ENCODE measurements at regions not wholly inside any gene's neighbourhood (a gene's known extent, or its start where the extent isn't known, plus 50 kb on each side); places are given as distances from the start of the nearest gene placed in this dataset.

DNA sequence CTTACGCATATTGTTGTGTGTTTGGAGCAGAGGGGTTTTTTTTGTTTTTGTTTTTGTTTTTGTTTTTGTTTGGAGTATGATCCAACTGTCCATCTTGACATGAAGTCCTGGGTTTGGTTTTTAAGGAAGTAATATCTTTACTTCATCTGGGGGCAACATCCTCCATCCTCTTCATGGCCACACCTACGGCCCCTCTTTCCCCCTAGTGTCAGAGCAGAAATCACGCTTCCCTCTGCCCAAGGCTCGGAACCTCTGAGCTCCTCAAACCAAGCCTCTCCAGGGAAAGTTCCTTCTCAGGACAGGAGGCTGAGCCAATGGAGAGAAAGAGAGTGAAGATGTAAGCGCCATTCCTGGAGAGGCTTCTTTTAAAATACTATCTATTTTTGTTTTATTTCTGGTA lies 58.6 kb upstream of the PDX1 start:
- H3K27ac ChIP-seq (replicated peaks) = no peak overlapping the region
- peaks cover 37% of the 10 kb centered on the region for H3K27me3 ChIP-seq (ENCODE audit: insufficient read depth, poor library complexity, severe bottlenecking)
- TF ChIP-seq GABPA (IDR thresholded peaks at IDR 0.05; ENCODE audit: low read depth) (no peak), SPI1 (IDR thresholded peaks at IDR 0.05; ENCODE audit: borderline replicate concordance, low read depth) (no peak), POLR2AphosphoS5 (IDR thresholded peaks at IDR 0.05; ENCODE audit: low read depth) (no peak)
- TF ChIP-seq, protein P1, sequence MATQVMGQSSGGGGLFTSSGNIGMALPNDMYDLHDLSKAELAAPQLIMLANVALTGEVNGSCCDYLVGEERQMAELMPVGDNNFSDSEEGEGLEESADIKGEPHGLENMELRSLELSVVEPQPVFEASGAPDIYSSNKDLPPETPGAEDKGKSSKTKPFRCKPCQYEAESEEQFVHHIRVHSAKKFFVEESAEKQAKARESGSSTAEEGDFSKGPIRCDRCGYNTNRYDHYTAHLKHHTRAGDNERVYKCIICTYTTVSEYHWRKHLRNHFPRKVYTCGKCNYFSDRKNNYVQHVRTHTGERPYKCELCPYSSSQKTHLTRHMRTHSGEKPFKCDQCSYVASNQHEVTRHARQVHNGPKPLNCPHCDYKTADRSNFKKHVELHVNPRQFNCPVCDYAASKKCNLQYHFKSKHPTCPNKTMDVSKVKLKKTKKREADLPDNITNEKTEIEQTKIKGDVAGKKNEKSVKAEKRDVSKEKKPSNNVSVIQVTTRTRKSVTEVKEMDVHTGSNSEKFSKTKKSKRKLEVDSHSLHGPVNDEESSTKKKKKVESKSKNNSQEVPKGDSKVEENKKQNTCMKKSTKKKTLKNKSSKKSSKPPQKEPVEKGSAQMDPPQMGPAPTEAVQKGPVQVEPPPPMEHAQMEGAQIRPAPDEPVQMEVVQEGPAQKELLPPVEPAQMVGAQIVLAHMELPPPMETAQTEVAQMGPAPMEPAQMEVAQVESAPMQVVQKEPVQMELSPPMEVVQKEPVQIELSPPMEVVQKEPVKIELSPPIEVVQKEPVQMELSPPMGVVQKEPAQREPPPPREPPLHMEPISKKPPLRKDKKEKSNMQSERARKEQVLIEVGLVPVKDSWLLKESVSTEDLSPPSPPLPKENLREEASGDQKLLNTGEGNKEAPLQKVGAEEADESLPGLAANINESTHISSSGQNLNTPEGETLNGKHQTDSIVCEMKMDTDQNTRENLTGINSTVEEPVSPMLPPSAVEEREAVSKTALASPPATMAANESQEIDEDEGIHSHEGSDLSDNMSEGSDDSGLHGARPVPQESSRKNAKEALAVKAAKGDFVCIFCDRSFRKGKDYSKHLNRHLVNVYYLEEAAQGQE (IDR thresholded peaks at IDR 0.05; ENCODE audit: insufficient replicate concordance, low read depth) = no peak
- TF ChIP-seq, protein P2, sequence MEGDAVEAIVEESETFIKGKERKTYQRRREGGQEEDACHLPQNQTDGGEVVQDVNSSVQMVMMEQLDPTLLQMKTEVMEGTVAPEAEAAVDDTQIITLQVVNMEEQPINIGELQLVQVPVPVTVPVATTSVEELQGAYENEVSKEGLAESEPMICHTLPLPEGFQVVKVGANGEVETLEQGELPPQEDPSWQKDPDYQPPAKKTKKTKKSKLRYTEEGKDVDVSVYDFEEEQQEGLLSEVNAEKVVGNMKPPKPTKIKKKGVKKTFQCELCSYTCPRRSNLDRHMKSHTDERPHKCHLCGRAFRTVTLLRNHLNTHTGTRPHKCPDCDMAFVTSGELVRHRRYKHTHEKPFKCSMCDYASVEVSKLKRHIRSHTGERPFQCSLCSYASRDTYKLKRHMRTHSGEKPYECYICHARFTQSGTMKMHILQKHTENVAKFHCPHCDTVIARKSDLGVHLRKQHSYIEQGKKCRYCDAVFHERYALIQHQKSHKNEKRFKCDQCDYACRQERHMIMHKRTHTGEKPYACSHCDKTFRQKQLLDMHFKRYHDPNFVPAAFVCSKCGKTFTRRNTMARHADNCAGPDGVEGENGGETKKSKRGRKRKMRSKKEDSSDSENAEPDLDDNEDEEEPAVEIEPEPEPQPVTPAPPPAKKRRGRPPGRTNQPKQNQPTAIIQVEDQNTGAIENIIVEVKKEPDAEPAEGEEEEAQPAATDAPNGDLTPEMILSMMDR (IDR thresholded peaks at IDR 0.05; ENCODE audit: insufficient read depth, low read length) = no peak
- no peak for DNase-seq (ENCODE audit: low read depth in 1 of 2, low spot score in 1 of 2)
- no peak overlapping the region for H3K4me3 ChIP-seq (replicated peaks; ENCODE audit: insufficient read depth, low read length)

DNA sequence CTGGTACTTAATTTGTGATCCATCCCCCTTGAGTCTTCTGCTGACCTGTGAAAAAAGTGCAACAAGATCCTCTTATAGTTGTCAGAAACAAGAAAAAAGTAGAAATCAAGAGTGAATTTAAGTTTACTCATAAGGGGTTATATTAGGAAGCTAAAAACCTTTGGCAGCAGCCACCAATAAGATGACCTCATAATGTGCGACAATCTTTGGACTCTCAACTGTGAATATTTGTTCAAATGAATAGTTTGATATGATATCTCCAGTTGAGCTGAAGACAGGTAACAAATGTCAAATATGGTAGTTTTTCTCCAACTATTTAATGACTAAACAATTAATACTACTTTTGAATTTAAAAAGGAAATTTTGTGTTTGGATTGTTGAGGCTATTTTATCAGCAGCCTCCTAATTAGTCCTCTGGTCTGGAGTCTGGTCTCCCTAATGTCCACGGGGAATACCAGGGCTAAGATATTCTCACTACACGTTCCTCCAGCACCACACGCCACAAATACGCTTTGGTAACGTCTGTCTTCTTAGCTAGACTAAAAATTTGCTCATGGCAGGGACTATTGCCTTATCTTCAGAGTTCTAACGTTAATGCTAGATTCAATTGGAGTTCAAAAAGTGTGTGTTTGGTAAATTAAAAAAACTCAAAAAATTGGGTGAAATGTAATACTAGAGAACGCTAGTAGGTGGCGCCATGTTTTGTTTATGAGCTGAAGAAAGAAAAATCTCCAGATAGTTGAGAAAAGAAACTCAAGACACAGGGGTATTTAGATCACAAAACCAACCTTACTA lies 51.0 kb upstream of the PDX1 start:
- no peak overlapping the region for H3K4me3 ChIP-seq (replicated peaks; ENCODE audit: insufficient read depth, low read length)
- no peak overlapping the region for H3K27ac ChIP-seq (replicated peaks)
- DNase-seq (ENCODE audit: low read depth in 1 of 2, low spot score in 1 of 2) = no peak
- TF ChIP-seq, protein P2 (IDR thresholded peaks at IDR 0.05; ENCODE audit: insufficient read depth, low read length) = peak; percentile 5
- TF ChIP-seq, protein P1 (IDR thresholded peaks at IDR 0.05; ENCODE audit: insufficient replicate concordance, low read depth) = no peak
- H3K27me3 ChIP-seq (ENCODE audit: insufficient read depth, poor library complexity, severe bottlenecking) = peaks cover 28% of the 10 kb centered on the region

DNA sequence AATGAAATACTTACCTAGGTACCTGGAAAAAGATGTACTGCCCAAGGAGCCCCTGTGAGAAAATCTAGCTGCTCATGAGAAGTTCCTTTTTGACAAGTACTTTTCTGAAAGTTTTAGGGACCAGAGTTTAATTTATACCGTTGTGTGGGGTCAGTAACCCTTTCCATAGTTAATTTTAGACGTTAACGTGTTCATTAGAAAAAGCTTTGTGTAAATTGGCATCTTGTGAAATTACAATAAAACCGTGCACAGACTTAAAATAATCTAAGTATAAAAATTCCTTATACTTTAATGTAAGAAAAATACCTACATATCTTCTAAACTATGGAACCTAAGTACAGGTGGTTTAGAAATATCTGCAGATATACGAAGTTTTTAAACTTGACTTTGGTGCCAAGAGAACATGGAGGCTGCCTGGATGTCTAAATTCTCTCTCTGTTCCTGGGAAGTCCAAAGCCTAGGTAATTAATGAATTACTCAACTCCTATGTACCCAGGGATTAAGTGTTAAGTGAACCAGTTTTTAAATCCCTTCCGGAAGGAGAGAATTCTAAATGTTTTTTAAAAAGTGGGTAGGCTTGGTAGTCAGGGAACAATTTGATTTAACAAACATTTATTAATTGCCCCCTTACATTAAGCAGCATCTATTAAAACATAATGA lies 50.2 kb upstream of the PDX1 start:
- no peak overlapping the region for H3K27ac ChIP-seq (replicated peaks)
- TF ChIP-seq, protein P1 (IDR thresholded peaks at IDR 0.05; ENCODE audit: insufficient replicate concordance, low read depth) = no peak
- TF ChIP-seq, protein P2 (IDR thresholded peaks at IDR 0.05; ENCODE audit: insufficient read depth, low read length) = no peak
- no peak for TF ChIP-seq SPI1 (IDR thresholded peaks at IDR 0.05; ENCODE audit: borderline replicate concordance, low read depth)
- H3K4me3 ChIP-seq (replicated peaks; ENCODE audit: insufficient read depth, low read length) = no peak overlapping the region
- peaks cover 28% of the 10 kb centered on the region for H3K27me3 ChIP-seq (ENCODE audit: insufficient read depth, poor library complexity, severe bottlenecking)
- no peak for DNase-seq (ENCODE audit: low read depth in 1 of 2, low spot score in 1 of 2)
